HCT116 (cell line): ENCODE measurements at regions not wholly inside any gene's neighbourhood (a gene's known extent, or its start where the extent isn't known, plus 50 kb on each side); places are given as distances from the start of the nearest gene placed in this dataset.

Experiments
- ATAC-seq: fragments of 200-7000 bp; cut with Tn5 transposase; 2 replicates; pipeline ENCODE4 v1.9.1; 2020; ENCODE audit warnings: mild to moderate bottlenecking, moderate library complexity
- BruUV-seq: library from RNA; stranded (reverse); fragments of 400-500 nt; replicated peaks from 2 replicates; lab custom pipeline; 2021; lab: Mats Ljungman, UMichigan
- CTCF ChIA-PET: fragments of 300-600 bp; sonication (Branson Sonifier 250); formaldehyde crosslinking; loops from one replicate; lab custom pipeline; 2021; ENCODE audit warnings: antibody characterized with exemption; lab: Charles Lee
- POLR2A ChIA-PET: fragments of 300-600, 350-600 bp; sonication (Branson Sonifier 250); formaldehyde crosslinking; loops from one replicate; lab custom pipeline; 2021; ENCODE audit warnings: antibody characterized with exemption; lab: Charles Lee
- RAD21 ChIA-PET, 2 experiments: fragments of 300-600 bp; sonication (Branson Sonifier 250); formaldehyde crosslinking; loops; one replicate each; lab custom pipeline; 2023; ENCODE audit warnings: low total read pairs in 2 of 2; ENCODE audit not compliant: uncharacterized antibody in 2 of 2, unreplicated experiment in 2 of 2, low non-redundant PET in 1 of 2; lab: Charles Lee
- DNase-seq: peaks from one replicate; pipeline ENCODE4 v3.0.0-alpha.2; 2010; ENCODE audit warnings: low read depth, low spot score
- H2AFZ ChIP-seq: fragments of 200-600 bp; shearing (Covaris generic), sonication (generic); 2 replicates; pipeline ENCODE4 v1.6.1; 2017; ENCODE audit warnings: low read depth, mixed run types, mixed read lengths, antibody characterized with exemption, low read length; ENCODE audit not compliant: poor library complexity, severe bottlenecking
- H3K27ac ChIP-seq: 2 replicates; pipeline ENCODE4 v1.5.1; 2012; ENCODE audit warnings: low read depth, low read length
- H3K27me3 ChIP-seq: fragments of 200-600 bp; sonication (generic); 2 replicates; pipeline ENCODE4 v1.6.1; 2016; ENCODE audit warnings: mixed run types, low read length, mixed read lengths; ENCODE audit not compliant: insufficient read depth
- H3K36me3 ChIP-seq, 2 experiments: fragments of 200-500 bp in 1 of 2; fragments of 200-600 bp in 1 of 2; sonication (Bioruptor generic) in 1 of 2; sonication (generic) in 1 of 2; 2 replicates each; pipeline versions ENCODE4 v1.5.1 to v1.6.1; 2014 to 2016; ENCODE audit warnings: low read length in 2 of 2, inconsistent platforms in 1 of 2, mixed read lengths in 1 of 2, mixed run types in 1 of 2; ENCODE audit not compliant: insufficient read depth in 2 of 2, control insufficient read depth in 1 of 2
- H3K4me1 ChIP-seq, 2 experiments: fragments of 200-600 bp in 1 of 2; sonication (generic) in 1 of 2; 2 replicates each; pipeline versions ENCODE4 v1.5.1 to v1.6.1; 2012 to 2017; ENCODE audit warnings: low read length in 2 of 2, inconsistent platforms in 1 of 2, mild to moderate bottlenecking in 1 of 2, mixed read lengths in 1 of 2, mixed run types in 1 of 2, moderate library complexity in 1 of 2; ENCODE audit not compliant: insufficient read depth in 2 of 2, control insufficient read depth in 1 of 2
- H3K4me2 ChIP-seq: fragments of 200-600 bp; sonication (generic); 2 replicates; pipeline ENCODE4 v1.6.1; 2017; ENCODE audit warnings: mixed run types, low read length, mixed read lengths
- H3K4me3 ChIP-seq, 2 experiments: fragments of 200-600 bp in 1 of 2; sonication (generic) in 1 of 2; replicated peaks in 1 of 2; 2 replicates each; pipeline ENCODE4 v1.5.1; 2011 to 2016; ENCODE audit warnings: low read length in 2 of 2, control low read depth in 1 of 2, low read depth in 1 of 2, mild to moderate bottlenecking in 1 of 2, mixed read lengths in 1 of 2, mixed run types in 1 of 2
- H3K79me2 ChIP-seq: fragments of 200-600 bp; sonication (generic); 2 replicates; pipeline ENCODE4 v1.6.1; 2017; ENCODE audit warnings: mild to moderate bottlenecking, mixed run types, low read length, moderate library complexity, mixed read lengths; ENCODE audit not compliant: insufficient read depth
- H3K9ac ChIP-seq: fragments of 200-600 bp; sonication (generic); 2 replicates; pipeline ENCODE4 v1.6.1; 2016; ENCODE audit warnings: low read length, mixed read lengths
- H3K9me2 ChIP-seq: fragments of 200-600 bp; sonication (generic), shearing (Covaris generic); 2 replicates; pipeline ENCODE4 v1.6.1; 2017; ENCODE audit warnings: mixed run types, mild to moderate bottlenecking, moderate library complexity; ENCODE audit not compliant: insufficient read depth
- H3K9me3 ChIP-seq, 2 experiments: fragments of 200-500 bp in 1 of 2; fragments of 200-600 bp in 1 of 2; sonication (Bioruptor generic) in 1 of 2; sonication (generic) in 1 of 2; 2 replicates each; pipeline ENCODE4 v1.6.1; 2014 to 2017; ENCODE audit warnings: low read length in 2 of 2, mixed read lengths in 2 of 2, inconsistent platforms in 1 of 2, low read depth in 1 of 2, mild to moderate bottlenecking in 1 of 2, mixed run types in 1 of 2, moderate library complexity in 1 of 2; ENCODE audit not compliant: control insufficient read depth in 1 of 2, insufficient read depth in 1 of 2
- H4K20me1 ChIP-seq: fragments of 200-600 bp; sonication (generic), shearing (Covaris generic); 2 replicates; pipeline ENCODE4 v1.6.1; 2017; ENCODE audit warnings: mixed run types, mild to moderate bottlenecking, moderate library complexity; ENCODE audit not compliant: insufficient read depth
- CTCF ChIP-seq, 3 experiments: fragments of 200-600 bp in 1 of 3; sonication (generic) in 1 of 3; IDR thresholded peaks in 2 of 3; conservative IDR thresholded peaks in 1 of 3; 2 replicates each; pipeline ENCODE4 v1.5.1; 2012 to 2017; ENCODE audit warnings: low read depth in 2 of 3, low read length in 2 of 3, antibody characterized with exemption in 1 of 3, borderline replicate concordance in 1 of 3, control low read depth in 1 of 3, mild to moderate bottlenecking in 1 of 3, mixed read lengths in 1 of 3, mixed run types in 1 of 3, moderate library complexity in 1 of 3; ENCODE audit not compliant: insufficient read depth in 1 of 3
- ELF1 ChIP-seq: IDR thresholded peaks from 2 replicates; pipeline ENCODE4 v1.6.1; 2012; ENCODE audit warnings: low read depth, borderline replicate concordance
- EZH2phosphoT487 ChIP-seq: fragments of 200-600 bp; IDR thresholded peaks from 2 replicates; pipeline ENCODE4 v1.6.1; 2018; ENCODE audit warnings: antibody characterized with exemption, borderline replicate concordance
- FOSL1 ChIP-seq: IDR thresholded peaks from 2 replicates; pipeline ENCODE4 v1.6.1; 2012; ENCODE audit warnings: low read depth
- JUND ChIP-seq: IDR thresholded peaks from 2 replicates; pipeline ENCODE4 v1.6.1; 2012
- POLR2A ChIP-seq: IDR thresholded peaks from 2 replicates; pipeline ENCODE4 v1.7.0; 2011; ENCODE audit warnings: borderline replicate concordance; ENCODE audit not compliant: insufficient read depth, insufficient read length; ENCODE audit errors: extremely low read depth
- POLR2AphosphoS5 ChIP-seq: IDR thresholded peaks from 2 replicates; pipeline ENCODE4 v1.6.1; 2011; ENCODE audit warnings: mild to moderate bottlenecking, low read depth, low read length, moderate library complexity
- RAD21 ChIP-seq: IDR thresholded peaks from 2 replicates; pipeline ENCODE4 v1.6.1; 2012; ENCODE audit warnings: low read depth, mild to moderate bottlenecking
- REST ChIP-seq: IDR thresholded peaks from 2 replicates; pipeline ENCODE4 v1.6.1; 2012; ENCODE audit warnings: low read depth
- SRF ChIP-seq: IDR thresholded peaks from 2 replicates; pipeline ENCODE4 v1.6.1; 2012; ENCODE audit warnings: low read depth
- TCF7L2 ChIP-seq: IDR thresholded peaks from 2 replicates; pipeline ENCODE4 v1.7.0; 2011; ENCODE audit warnings: borderline replicate concordance, inconsistent platforms; ENCODE audit not compliant: insufficient read depth, insufficient read length; ENCODE audit errors: extremely low read depth
- YY1 ChIP-seq: IDR thresholded peaks from 2 replicates; pipeline ENCODE4 v1.6.1; 2011; ENCODE audit warnings: low read length, low read depth, moderate library complexity, mild to moderate bottlenecking; ENCODE audit not compliant: insufficient replicate concordance; ENCODE audit errors: extremely low read depth
- ZFX ChIP-seq: fragments of 450-650 bp; IDR thresholded peaks from 2 replicates; pipeline ENCODE4 v1.6.1; 2017
- ZNF274 ChIP-seq: fragments of 200-500 bp; sonication (Bioruptor generic); IDR thresholded peaks from 2 replicates; pipeline ENCODE4 v1.6.1; 2014; ENCODE audit warnings: mild to moderate bottlenecking, low read depth, low read length, inconsistent platforms
- intact Hi-C: fragments of 100-400 bp; cut with micrococcal nuclease; formaldehyde crosslinking; loops from 2 replicates; pipeline ENCODE4 v1.10.0; 2022
- TF ChIP-seq, protein P1 (sequence below): IDR thresholded peaks from 2 replicates; pipeline ENCODE4 v1.6.1; 2012

DNA sequence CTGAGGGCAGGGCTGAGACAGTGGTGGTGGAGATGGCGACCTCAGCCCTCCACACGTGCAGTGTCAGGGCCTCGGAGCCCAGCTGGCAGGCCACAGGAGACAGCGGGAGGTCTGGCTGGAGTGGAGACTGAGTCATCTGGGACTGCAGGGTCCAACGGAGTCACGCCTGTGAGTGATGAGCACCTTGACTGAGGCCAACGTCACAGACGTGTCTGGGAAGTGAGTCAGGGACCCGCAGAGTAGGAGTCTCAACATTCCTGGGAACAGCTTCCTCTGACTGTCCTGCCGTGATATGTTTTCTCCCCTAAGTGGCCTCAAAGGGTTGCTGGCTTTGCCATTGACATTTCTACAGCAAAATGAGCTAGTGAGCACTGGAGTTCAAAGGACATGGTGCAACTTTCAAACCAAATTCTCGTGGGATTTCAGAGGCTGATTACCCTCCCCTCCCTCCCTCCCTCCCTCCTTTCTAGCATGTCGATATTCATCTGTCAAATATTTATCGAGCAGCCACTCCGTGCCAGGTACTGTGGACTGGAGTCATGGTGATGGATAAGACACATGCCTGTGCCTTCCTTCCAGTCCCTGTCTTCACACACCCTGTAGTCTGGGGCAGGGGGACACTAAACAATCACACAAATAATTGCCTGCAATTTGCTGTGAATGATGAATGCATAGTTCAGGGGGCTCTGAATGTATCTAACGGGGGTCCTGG lies 53.3 kb upstream of the AMOTL2 start (continued):
- TF ChIP-seq FOSL1 = peak; percentile 93
- TF ChIP-seq EZH2phosphoT487 = no peak
- peak; percentile 62; the same call in 1 of the 2 replicates for TF ChIP-seq POLR2AphosphoS5
- TF ChIP-seq POLR2A = no peak

- H2AFZ ChIP-seq = no peak overlapping the region
- POLR2A ChIA-PET = no interaction called here
- DNase-seq (no peak), ATAC-seq (peak; percentile 10)
- H3K4me3 ChIP-seq = peak overlapping the region in 1 of 2 experiments; percentile 14; a peak in 1 of 4 replicates
- no peaks in the 10 kb centered on the region for H3K9me3 ChIP-seq
- peak overlapping the region; percentile 49 for H3K9ac ChIP-seq
- no peaks in the 10 kb centered on the region for H3K79me2 ChIP-seq
- no peak for TF ChIP-seq ZNF274
- TF ChIP-seq TCF7L2 = no peak
- no peak for TF ChIP-seq POLR2A
- TF ChIP-seq YY1 = no peak
- no peak for TF ChIP-seq JUND
- TF ChIP-seq FOSL1 = no peak
- no peak for TF ChIP-seq RAD21
- no peak for TF ChIP-seq POLR2AphosphoS5
- TF ChIP-seq, protein P1, sequence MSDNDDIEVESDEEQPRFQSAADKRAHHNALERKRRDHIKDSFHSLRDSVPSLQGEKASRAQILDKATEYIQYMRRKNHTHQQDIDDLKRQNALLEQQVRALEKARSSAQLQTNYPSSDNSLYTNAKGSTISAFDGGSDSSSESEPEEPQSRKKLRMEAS = no peak
- TF ChIP-seq SRF = no peak
- TF ChIP-seq ELF1 = no peak
- TF ChIP-seq ZFX = no peak
- TF ChIP-seq REST = no peak
- no peak for TF ChIP-seq CTCF (IDR thresholded peaks at IDR 0.05 in 2 of 3, conservative IDR thresholded peaks at IDR 0.05 in 1 of 3; ENCODE audit: borderline replicate concordance in 1 of 3, insufficient read depth in 1 of 3, low read depth in 2 of 3, low read length in 2 of 3)
- TF ChIP-seq EZH2phosphoT487 = no peak
- TF ChIP-seq, all 23 proteins: peak for 0
- RAD21 ChIA-PET = interaction anchor here in 1 of 2 experiments (0.5 kb wide), 1 partner anchor 49 kb away, joined by 3 read pairs; no protein-coding TSS in a partner anchor
- H3K4me1 ChIP-seq = peaks cover 11 to 31% of the 10 kb centered on the region in 2 experiments
- intact Hi-C loops = no loop called here
- H3K9me2 ChIP-seq = no peaks in the 10 kb centered on the region
- BruUV-seq = no TSS peak
- CTCF ChIA-PET = no interaction called here
- H3K27me3 ChIP-seq = no peaks in the 10 kb centered on the region
- H3K27ac ChIP-seq = no peak overlapping the region
- H3K4me2 ChIP-seq = peak overlapping the region; percentile 68
- no peaks in the 10 kb centered on the region for H3K36me3 ChIP-seq
- no peaks in the 10 kb centered on the region for H4K20me1 ChIP-seq
Observed at GRCh38 chr3:134426660-134427181, 52.5 kb upstream of the AMOTL2 start.
